ENCODE measurements at regions not wholly inside any gene's neighbourhood (a gene's known extent, or its start where the extent isn't known, plus 50 kb on each side); places are given as distances from the start of the nearest gene placed in this dataset.

DNA sequence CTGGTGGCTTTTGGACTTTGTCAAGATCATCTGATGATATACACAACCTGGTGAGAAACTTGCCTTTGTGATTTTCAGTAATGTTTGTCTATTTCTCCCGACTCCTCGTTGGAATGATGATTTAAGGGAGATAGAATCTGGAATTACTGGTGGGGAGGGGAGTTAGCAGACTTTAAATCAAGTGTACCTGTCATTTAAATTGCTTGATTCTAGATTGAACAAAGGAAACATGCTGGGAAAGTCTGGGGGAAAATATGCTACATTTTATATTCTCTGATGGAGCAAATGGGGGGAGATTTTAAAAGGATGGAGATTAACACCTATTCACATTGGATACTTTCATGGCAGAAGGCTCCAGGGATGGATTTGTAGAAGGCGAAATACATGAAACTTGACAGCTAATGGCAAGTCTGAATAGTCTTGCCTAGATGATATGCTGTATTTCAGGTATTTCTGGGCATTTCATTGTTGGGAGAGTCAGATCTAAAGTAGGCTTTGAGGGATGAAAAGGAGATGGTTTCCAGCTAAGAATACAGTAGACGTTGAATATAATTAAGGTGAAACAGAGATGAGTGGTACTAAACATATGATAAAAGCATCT lies 189.1 kb upstream of the PDZRN3 start:
- DNase-seq = no peak
- H3K27ac ChIP-seq (ENCODE audit: insufficient read length, low read depth, low read length) = no peak overlapping the region
- H4K20me1 ChIP-seq (ENCODE audit: control insufficient read depth, insufficient read depth, insufficient read length) = no peaks in the 10 kb centered on the region
- no peak overlapping the region for H3K4me3 Mint-ChIP-seq
- no peak overlapping the region for H3K18ac ChIP-seq (ENCODE audit: insufficient read length, low read depth, low read length)
- no peak overlapping the region for H2BK20ac ChIP-seq (ENCODE audit: low read depth, low read length, poor library complexity, severe bottlenecking)
- H3K4me1 Mint-ChIP-seq = peaks cover 22 to 23% of the 10 kb centered on the region in 2 experiments
- H3K4ac ChIP-seq (ENCODE audit: low read depth, low read length) = no peak overlapping the region
- H3K56ac ChIP-seq (ENCODE audit: insufficient read length, low read depth, low read length) = no peak overlapping the region
- H4K5ac ChIP-seq (ENCODE audit: insufficient read length, low read depth, low read length) = no peak overlapping the region
- H4K91ac ChIP-seq (ENCODE audit: insufficient read length, low read depth, low read length) = no peak overlapping the region
- no peak overlapping the region for H3K14ac ChIP-seq (ENCODE audit: insufficient read depth, low read length)
- H2BK5ac ChIP-seq (ENCODE audit: insufficient read length, low read length) = no peak overlapping the region
- H2BK120ac ChIP-seq (ENCODE audit: low read depth, low read length, poor library complexity, severe bottlenecking) = no peak overlapping the region
- H3K4me1 ChIP-seq (ENCODE audit: insufficient read depth, low read length) = no peaks in the 10 kb centered on the region; the same call in 1 of the 2 replicates
- H2BK15ac ChIP-seq (ENCODE audit: low read depth, low read length) = no peak overlapping the region
- no peaks in the 10 kb centered on the region for H3K9me3 ChIP-seq (ENCODE audit: control insufficient read depth, low read depth, low read length)
- WGBS (ENCODE audit: extremely low coverage, insufficient read length, low lambda C conversion rate) = no CpG with 5 or more reads among the region's 4 CpGs
- no peaks in the 10 kb centered on the region for H3K27me3 ChIP-seq (ENCODE audit: insufficient read depth, low read length)
- peaks cover 12% of the 10 kb centered on the region for H3K27me3 Mint-ChIP-seq (ENCODE audit: low read depth)
- H4K8ac ChIP-seq (replicated peaks; ENCODE audit: insufficient read length, low read depth, low read length) = no peak overlapping the region
- H2AFZ ChIP-seq (ENCODE audit: low read length) = no peak overlapping the region
- H3K23ac ChIP-seq (ENCODE audit: insufficient read length, low read depth, low read length) = no peak overlapping the region
- H3K9ac ChIP-seq (ENCODE audit: extremely low read depth, insufficient read length, low read length) = no peak overlapping the region
- H2BK12ac ChIP-seq (ENCODE audit: insufficient read length, low read depth, low read length) = no peak overlapping the region
- no peak overlapping the region for H3K27ac Mint-ChIP-seq
- TF ChIP-seq, protein P1, sequence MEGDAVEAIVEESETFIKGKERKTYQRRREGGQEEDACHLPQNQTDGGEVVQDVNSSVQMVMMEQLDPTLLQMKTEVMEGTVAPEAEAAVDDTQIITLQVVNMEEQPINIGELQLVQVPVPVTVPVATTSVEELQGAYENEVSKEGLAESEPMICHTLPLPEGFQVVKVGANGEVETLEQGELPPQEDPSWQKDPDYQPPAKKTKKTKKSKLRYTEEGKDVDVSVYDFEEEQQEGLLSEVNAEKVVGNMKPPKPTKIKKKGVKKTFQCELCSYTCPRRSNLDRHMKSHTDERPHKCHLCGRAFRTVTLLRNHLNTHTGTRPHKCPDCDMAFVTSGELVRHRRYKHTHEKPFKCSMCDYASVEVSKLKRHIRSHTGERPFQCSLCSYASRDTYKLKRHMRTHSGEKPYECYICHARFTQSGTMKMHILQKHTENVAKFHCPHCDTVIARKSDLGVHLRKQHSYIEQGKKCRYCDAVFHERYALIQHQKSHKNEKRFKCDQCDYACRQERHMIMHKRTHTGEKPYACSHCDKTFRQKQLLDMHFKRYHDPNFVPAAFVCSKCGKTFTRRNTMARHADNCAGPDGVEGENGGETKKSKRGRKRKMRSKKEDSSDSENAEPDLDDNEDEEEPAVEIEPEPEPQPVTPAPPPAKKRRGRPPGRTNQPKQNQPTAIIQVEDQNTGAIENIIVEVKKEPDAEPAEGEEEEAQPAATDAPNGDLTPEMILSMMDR (conservative IDR thresholded peaks at IDR 0.05) = no peak
- H3K36me3 Mint-ChIP-seq (ENCODE audit: insufficient read depth in 1 of 3, low read depth in 3 of 3) = peaks cover 0 to 13% (median 2%) of the 10 kb centered on the region in 3 experiments; a peak in 1 of 7 replicates
- no peaks in the 10 kb centered on the region for H3K79me2 ChIP-seq (ENCODE audit: insufficient read depth, low read length)
- no peaks in the 10 kb centered on the region for H3K23me2 ChIP-seq (ENCODE audit: insufficient read length, low read depth, low read length, poor library complexity, severe bottlenecking)
- no peak overlapping the region for H2AK5ac ChIP-seq (ENCODE audit: insufficient read length, low read length)
- peaks cover 3 to 5% of the 10 kb centered on the region in 2 experiments; a peak in 3 of 5 replicates for H3K9me3 Mint-ChIP-seq
- H3T11ph ChIP-seq (ENCODE audit: low read length) = no peak overlapping the region
- no peaks in the 10 kb centered on the region for H3K79me1 ChIP-seq (ENCODE audit: insufficient read depth, low read depth, low read length, poor library complexity, severe bottlenecking)
- no peak overlapping the region for H3K4me2 ChIP-seq (ENCODE audit: insufficient read depth, insufficient read length, low read length)

All from H9 (cell line).